Mucosa of rectum (tissue), 2 donors: ENCODE measurements at regions not wholly inside any gene's neighbourhood (a gene's known extent, or its start where the extent isn't known, plus 50 kb on each side); places are given as distances from the start of the nearest gene placed in this dataset.

Experiments
- H3K27ac ChIP-seq, 2 donors: one replicate each; pipeline ENCODE4 v1.7.0; 2013; ENCODE audit warnings: inconsistent platforms in 2 of 2, low read depth in 2 of 2, low read length in 2 of 2
- H3K27me3 ChIP-seq, 2 donors: one replicate each; pipeline ENCODE4 v1.7.0; 2013; ENCODE audit warnings: low read length in 2 of 2; ENCODE audit not compliant: control insufficient read depth in 2 of 2, insufficient read depth in 2 of 2
- H3K36me3 ChIP-seq, 2 donors: one replicate each; pipeline ENCODE4 v1.7.0; 2013; ENCODE audit warnings: low read length in 2 of 2; ENCODE audit not compliant: control insufficient read depth in 2 of 2, insufficient read depth in 2 of 2
- H3K4me1 ChIP-seq, 2 donors: one replicate each; pipeline ENCODE4 v1.7.0; 2013; ENCODE audit warnings: low read length in 2 of 2, mild to moderate bottlenecking in 1 of 2; ENCODE audit not compliant: control insufficient read depth in 2 of 2, insufficient read depth in 2 of 2
- H3K4me3 ChIP-seq, 2 donors: one replicate each; pipeline ENCODE4 v1.7.0; 2013; ENCODE audit warnings: low read length in 2 of 2
- H3K9ac ChIP-seq, 2 donors: one replicate each; pipeline ENCODE4 v1.7.0; 2013; ENCODE audit warnings: low read length in 2 of 2, low read depth in 1 of 2, mild to moderate bottlenecking in 1 of 2
- H3K9me3 ChIP-seq, 2 donors: one replicate each; pipeline ENCODE4 v1.7.0; 2013; ENCODE audit warnings: low read length in 2 of 2; ENCODE audit not compliant: control insufficient read depth in 2 of 2
- donor health status: healthy.
- donor health status: Normal muscosa, but diverticular disease.

GRCh38 chr7:25951414-25952260 is 200.4 kb upstream of the NFE2L3 start:
- peak overlapping the region; percentile 29 to 84 for H3K9ac ChIP-seq
- peak overlapping the region; percentile 67 to 70 for H3K4me3 ChIP-seq

GRCh38 chr7:25952261-25953057 is 199.5 kb upstream of the NFE2L3 start:
- Histone ChIP-seq H3K27me3 (no peaks in the 10 kb centered on the region), H3K4me1 (peaks cover 10 to 14% of the 10 kb centered on the region in 2 donors), H3K9ac (peak overlapping the region in 1 of 2 donors; percentile 84), H3K27ac (peak overlapping the region in 1 of 2 donors; percentile 85), H3K9me3 (no peaks in the 10 kb centered on the region), H3K4me3 (peak overlapping the region; percentile 50 to 70), H3K36me3 (no peaks in the 10 kb centered on the region)

More at GRCh38 chr7:25951414-25952260, 200.4 kb upstream of the NFE2L3 start:
- no peaks in the 10 kb centered on the region for H3K27me3 ChIP-seq
- H3K36me3 ChIP-seq: no peaks in the 10 kb centered on the region
- no peaks in the 10 kb centered on the region for H3K9me3 ChIP-seq
- peaks cover 10 to 14% of the 10 kb centered on the region in 2 donors for H3K4me1 ChIP-seq
- peak overlapping the region; percentile 85 to 89 for H3K27ac ChIP-seq

GRCh38 chr7:25953859-25954258 is 198.1 kb upstream of the NFE2L3 start:
- Histone ChIP-seq H3K27ac (no peak overlapping the region), H3K36me3 (no peaks in the 10 kb centered on the region), H3K4me1 (peaks cover 10% of the 10 kb centered on the region in 2 donors), H3K27me3 (no peaks in the 10 kb centered on the region), H3K9me3 (no peaks in the 10 kb centered on the region), H3K4me3 (no peak overlapping the region), H3K9ac (no peak overlapping the region)

GRCh38 chr7:25954395-25954794 is 197.6 kb upstream of the NFE2L3 start:
- Histone ChIP-seq H3K9me3 (no peaks in the 10 kb centered on the region), H3K27me3 (no peaks in the 10 kb centered on the region), H3K36me3 (no peaks in the 10 kb centered on the region), H3K4me3 (no peak overlapping the region), H3K4me1 (peaks cover 7 to 12% of the 10 kb centered on the region in 2 donors), H3K9ac (no peak overlapping the region), H3K27ac (no peak overlapping the region)

- peak overlapping the region; percentile 16 to 44 for H3K27ac ChIP-seq
- no peaks in the 10 kb centered on the region for H3K27me3 ChIP-seq
- H3K36me3 ChIP-seq: no peaks in the 10 kb centered on the region
- H3K9ac ChIP-seq: no peak overlapping the region
- H3K9me3 ChIP-seq: no peaks in the 10 kb centered on the region
- peaks cover 2 to 3% of the 10 kb centered on the region in 2 donors for H3K4me1 ChIP-seq
- H3K4me3 ChIP-seq: no peak overlapping the region
These were observed 192.7 kb upstream of the NFE2L3 start for GRCh38 chr7:25959168-25959734.

- Histone ChIP-seq H3K36me3 (no peaks in the 10 kb centered on the region), H3K4me1 (peaks cover 10 to 12% of the 10 kb centered on the region in 2 donors), H3K27me3 (no peaks in the 10 kb centered on the region), H3K9ac (no peak overlapping the region), H3K4me3 (no peak overlapping the region), H3K27ac (no peak overlapping the region), H3K9me3 (no peaks in the 10 kb centered on the region)
These were observed 188.3 kb upstream of the NFE2L3 start for GRCh38 chr7:25963733-25964132.

- Histone ChIP-seq H3K4me1 (peaks cover 7 to 12% of the 10 kb centered on the region in 2 donors), H3K27ac (peak overlapping the region in 1 of 2 donors; percentile 6), H3K27me3 (no peaks in the 10 kb centered on the region)
These were observed 187.5 kb upstream of the NFE2L3 start for GRCh38 chr7:25964483-25964991.

GRCh38 chr7:25965405-25966123 is 186.4 kb upstream of the NFE2L3 start:
- H3K27me3 ChIP-seq: no peaks in the 10 kb centered on the region
- H3K9me3 ChIP-seq: no peaks in the 10 kb centered on the region
- peaks cover 8 to 12% of the 10 kb centered on the region in 2 donors for H3K4me1 ChIP-seq
- no peaks in the 10 kb centered on the region for H3K36me3 ChIP-seq
- H3K27ac ChIP-seq: peak overlapping the region in 1 of 2 donors; percentile 6
- no peak overlapping the region for H3K9ac ChIP-seq
- H3K4me3 ChIP-seq: no peak overlapping the region

More at GRCh38 chr7:25964483-25964991, 187.5 kb upstream of the NFE2L3 start:
- no peak overlapping the region for H3K9ac ChIP-seq
- H3K9me3 ChIP-seq: no peaks in the 10 kb centered on the region
- H3K4me3 ChIP-seq: no peak overlapping the region
- no peaks in the 10 kb centered on the region for H3K36me3 ChIP-seq

GRCh38 chr7:25966469-25966868 is 185.5 kb upstream of the NFE2L3 start:
- peak overlapping the region in 1 of 2 donors; percentile 73 for H3K27ac ChIP-seq
- H3K9me3 ChIP-seq: no peaks in the 10 kb centered on the region
- no peak overlapping the region for H3K9ac ChIP-seq
- H3K36me3 ChIP-seq: no peaks in the 10 kb centered on the region
- H3K4me3 ChIP-seq: no peak overlapping the region
- peaks cover 10 to 12% of the 10 kb centered on the region in 2 donors for H3K4me1 ChIP-seq
- H3K27me3 ChIP-seq: peaks cover 0 to 3% of the 10 kb centered on the region in 2 donors
